HepG2 (cell line): ENCODE measurements at regions not wholly inside any gene's neighbourhood (a gene's known extent, or its start where the extent isn't known, plus 50 kb on each side); places are given as distances from the start of the nearest gene placed in this dataset.

Experiments
- ATAC-seq: fragments of 200-7000 bp; cut with Tn5 transposase; 3 replicates; pipeline ENCODE4 v1.9.1; 2020; ENCODE audit warnings: mild to moderate bottlenecking, moderate library complexity
- BruUV-seq: library from RNA; stranded (reverse); fragments of 400-500 nt; replicated peaks from 2 replicates; lab custom pipeline; 2021; lab: Mats Ljungman, UMichigan
- CTCF ChIA-PET: fragments of 300-600 bp; formaldehyde crosslinking; extraction: SDS; loops from one replicate; lab custom pipeline; 2021; ENCODE audit warnings: low total read pairs, inconsistent platforms, low intra/inter-chr PET ratio; lab: Yijun Ruan, JAX
- POLR2A ChIA-PET: fragments of 350-600 bp; sonication (Branson Sonifier 250); formaldehyde crosslinking; loops from one replicate; lab custom pipeline; 2020; ENCODE audit warnings: antibody characterized with exemption, inconsistent platforms; lab: Yijun Ruan, JAX
- DNase-seq: peaks from one replicate; pipeline ENCODE4 v3.0.0-alpha.2; 2015; ENCODE audit warnings: low spot score
- FAIRE-seq: peaks from 3 replicates; lab custom pipeline; 2011; peaks lifted over from hg19 to GRCh38; lab: Jason Lieb, UNC
- H2AFZ ChIP-seq: one replicate; pipeline ENCODE4 v1.6.1; 2011; ENCODE audit warnings: low read length, inconsistent platforms
- H3K27ac ChIP-seq: fragments of 300-600 bp; 3 replicates; pipeline ENCODE4 v1.8.0; 2011; ENCODE audit warnings: mixed run types, mild to moderate bottlenecking, mixed read lengths, low read length, inconsistent platforms; ENCODE audit not compliant: insufficient read depth; ENCODE audit errors: extremely low read length
- H3K27me3 ChIP-seq, 2 experiments: fragments of 200-600 bp in 1 of 2; 2 replicates in 1 of 2; 3 replicates in 1 of 2; pipeline versions ENCODE4 v1.6.0 to v1.8.0; 2011; ENCODE audit warnings: low read length in 2 of 2, mild to moderate bottlenecking in 2 of 2, moderate library complexity in 2 of 2, inconsistent platforms in 1 of 2; ENCODE audit not compliant: insufficient read depth in 2 of 2, control insufficient read depth in 1 of 2
- H3K36me3 ChIP-seq, 2 experiments: fragments of 200-600 bp in 1 of 2; replicated peaks in 1 of 2; 2 replicates in 1 of 2; 3 replicates in 1 of 2; pipeline versions ENCODE4 v1.5.1 to v1.8.0; 2011; ENCODE audit warnings: low read length in 2 of 2, inconsistent platforms in 1 of 2; ENCODE audit not compliant: insufficient read depth in 2 of 2, control insufficient read depth in 1 of 2
- H3K4me1 ChIP-seq: 2 replicates; pipeline ENCODE4 v1.5.1; 2012; ENCODE audit warnings: low read length, inconsistent platforms; ENCODE audit not compliant: insufficient read depth
- H3K4me2 ChIP-seq: 2 replicates; pipeline ENCODE4 v1.6.0; 2011; ENCODE audit warnings: low read depth, low read length, inconsistent platforms
- H3K4me3 ChIP-seq, 3 experiments: fragments of 200-600 bp in 1 of 3; sonication (generic), shearing (Covaris generic) in 1 of 3; replicated peaks in 1 of 3; 2 replicates each; pipeline ENCODE4 v1.5.1; 2011 to 2016; ENCODE audit warnings: low read length in 3 of 3, inconsistent platforms in 2 of 3, low read depth in 2 of 3, mild to moderate bottlenecking in 2 of 3, control low read depth in 1 of 3, mixed read lengths in 1 of 3; ENCODE audit not compliant: insufficient read depth in 1 of 3
- H3K79me2 ChIP-seq: one replicate; pipeline ENCODE4 v1.6.1; 2011; ENCODE audit warnings: low read length, inconsistent platforms; ENCODE audit not compliant: insufficient read depth
- H3K9ac ChIP-seq: 2 replicates; pipeline ENCODE4 v1.6.0; 2011; ENCODE audit warnings: mild to moderate bottlenecking, low read depth, low read length, inconsistent platforms; ENCODE audit not compliant: insufficient read depth
- H3K9me3 ChIP-seq: 2 replicates; pipeline ENCODE4 v1.5.1; 2012; ENCODE audit warnings: mild to moderate bottlenecking, low read length
- H4K20me1 ChIP-seq: 2 replicates; pipeline ENCODE4 v1.6.0; 2011; ENCODE audit warnings: inconsistent platforms, mild to moderate bottlenecking, low read length, moderate library complexity; ENCODE audit not compliant: insufficient read depth
- KDM3A ChIP-seq: IDR thresholded peaks from 2 replicates; pipeline ENCODE4 v1.6.1; 2018; ENCODE audit warnings: low read depth, missing compliant biosample characterization
- RELA ChIP-seq: sonication (generic); formaldehyde crosslinking; IDR thresholded peaks from 2 replicates; pipeline ENCODE4 v1.4.0; 2020; ENCODE audit warnings: missing genetic modification reagents
- SMARCC2 ChIP-seq: fragments of 450-650 bp; IDR thresholded peaks from 2 replicates; pipeline ENCODE4 v1.6.1; 2017; ENCODE audit warnings: antibody characterized with exemption, mild to moderate bottlenecking
- TCF7L2 ChIP-seq: IDR thresholded peaks from 2 replicates; pipeline ENCODE4 v1.6.1; 2011; ENCODE audit warnings: mild to moderate bottlenecking, low read depth, low read length, moderate library complexity
- ZMYM3 ChIP-seq: sonication (generic); formaldehyde crosslinking; IDR thresholded peaks from 2 replicates; pipeline ENCODE4 v1.5.1; 2020; ENCODE audit warnings: mild to moderate bottlenecking, missing genetic modification reagents
- ZNF256 ChIP-seq: sonication (generic); formaldehyde crosslinking; conservative IDR thresholded peaks from 2 replicates; pipeline ENCODE4 v1.4.0; 2020; ENCODE audit warnings: missing genetic modification reagents
- WGBS: methylation state at CpG from one replicate; pipeline ENCODE4 v1.1.6; 2017; ENCODE audit warnings: low lambda C conversion rate; 5-methylcytosine and 5-hydroxymethylcytosine counted together
- in situ Hi-C: cut with HindIII; loops from 2 replicates; pipeline ENCODE4 v1.10.0; 2017; ENCODE audit warnings: low pct_unique_long_range_greater_than_20kb; ENCODE audit not compliant: extremely low pct_ligation_motif_present
- intact Hi-C: fragments of 100-400 bp; cut with micrococcal nuclease; formaldehyde crosslinking; loops from one replicate; pipeline ENCODE4 v1.10.0; 2022; ENCODE audit not compliant: unreplicated experiment
- TF ChIP-seq, protein P1 (sequence below): sonication (generic); formaldehyde crosslinking; IDR thresholded peaks from 2 replicates; pipeline ENCODE4 v1.5.1; 2020; ENCODE audit warnings: missing genetic modification reagents, mild to moderate bottlenecking, borderline replicate concordance
- TF ChIP-seq, protein P2 (sequence below): sonication (generic); formaldehyde crosslinking; conservative IDR thresholded peaks from 2 replicates; pipeline ENCODE4 v1.8.0; 2022; ENCODE audit warnings: mild to moderate bottlenecking, moderate library complexity, missing genetic modification reagents
- TF ChIP-seq, protein P3 (sequence below): IDR thresholded peaks from 2 replicates; pipeline ENCODE4 v1.6.1; 2018; ENCODE audit warnings: missing genetic modification reagents

DNA sequence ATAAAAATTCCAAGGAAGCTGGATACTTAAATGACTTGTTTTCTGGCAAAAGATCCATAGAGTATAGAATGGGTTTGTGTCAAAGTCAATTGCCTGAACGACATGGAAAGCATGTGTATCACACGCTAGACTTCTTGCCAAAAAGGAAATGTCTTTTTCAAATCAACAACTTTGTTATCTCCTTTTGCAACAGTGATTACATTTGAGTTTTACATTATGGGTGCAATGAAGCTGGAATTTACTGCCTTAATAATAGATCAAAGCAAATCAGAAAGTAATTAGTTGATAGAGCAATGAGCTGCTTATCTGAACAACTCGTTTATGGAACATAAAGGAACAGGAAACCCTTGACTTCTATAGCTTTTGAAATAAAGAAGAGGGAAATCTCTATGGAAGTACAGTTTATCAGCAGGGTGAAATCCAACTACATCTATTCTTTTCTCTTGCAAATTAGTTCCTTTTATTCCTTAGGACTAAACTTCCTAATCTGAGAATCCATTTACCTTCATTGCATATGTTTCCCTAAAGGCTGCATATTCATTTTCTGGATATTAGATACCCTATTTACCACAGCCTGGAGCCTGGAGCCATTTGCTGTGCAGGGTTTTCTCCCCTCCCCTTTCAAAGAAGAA, 415.1 kb upstream of the NECTIN3 start:
- FAIRE-seq (no peak), DNase-seq (no peak), ATAC-seq (no peak)
- POLR2A ChIA-PET = no interaction called here
- intact Hi-C loops = no loop called here
- H3K9ac ChIP-seq = no peak overlapping the region
- H3K4me1 ChIP-seq = peaks cover 30% of the 10 kb centered on the region
- no peak overlapping the region for H3K4me3 ChIP-seq
- H3K4me2 ChIP-seq = no peak overlapping the region
- no peaks in the 10 kb centered on the region for H3K36me3 ChIP-seq
- H3K27ac ChIP-seq = no peak overlapping the region
- WGBS = 29% methylated on average over 3 of the region's 3 CpGs
- no peak for TF ChIP-seq SMARCC2
- TF ChIP-seq RELA (CRISPR knock-in tag) = no peak
- TF ChIP-seq KDM3A (CRISPR knock-in tag) = no peak
- no peak for TF ChIP-seq ZNF256
- no peak for TF ChIP-seq ZMYM3 (CRISPR knock-in tag)
- TF ChIP-seq, protein P1, sequence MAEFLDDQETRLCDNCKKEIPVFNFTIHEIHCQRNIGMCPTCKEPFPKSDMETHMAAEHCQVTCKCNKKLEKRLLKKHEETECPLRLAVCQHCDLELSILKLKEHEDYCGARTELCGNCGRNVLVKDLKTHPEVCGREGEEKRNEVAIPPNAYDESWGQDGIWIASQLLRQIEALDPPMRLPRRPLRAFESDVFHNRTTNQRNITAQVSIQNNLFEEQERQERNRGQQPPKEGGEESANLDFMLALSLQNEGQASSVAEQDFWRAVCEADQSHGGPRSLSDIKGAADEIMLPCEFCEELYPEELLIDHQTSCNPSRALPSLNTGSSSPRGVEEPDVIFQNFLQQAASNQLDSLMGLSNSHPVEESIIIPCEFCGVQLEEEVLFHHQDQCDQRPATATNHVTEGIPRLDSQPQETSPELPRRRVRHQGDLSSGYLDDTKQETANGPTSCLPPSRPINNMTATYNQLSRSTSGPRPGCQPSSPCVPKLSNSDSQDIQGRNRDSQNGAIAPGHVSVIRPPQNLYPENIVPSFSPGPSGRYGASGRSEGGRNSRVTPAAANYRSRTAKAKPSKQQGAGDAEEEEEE = no peak
- TF ChIP-seq, protein P2, sequence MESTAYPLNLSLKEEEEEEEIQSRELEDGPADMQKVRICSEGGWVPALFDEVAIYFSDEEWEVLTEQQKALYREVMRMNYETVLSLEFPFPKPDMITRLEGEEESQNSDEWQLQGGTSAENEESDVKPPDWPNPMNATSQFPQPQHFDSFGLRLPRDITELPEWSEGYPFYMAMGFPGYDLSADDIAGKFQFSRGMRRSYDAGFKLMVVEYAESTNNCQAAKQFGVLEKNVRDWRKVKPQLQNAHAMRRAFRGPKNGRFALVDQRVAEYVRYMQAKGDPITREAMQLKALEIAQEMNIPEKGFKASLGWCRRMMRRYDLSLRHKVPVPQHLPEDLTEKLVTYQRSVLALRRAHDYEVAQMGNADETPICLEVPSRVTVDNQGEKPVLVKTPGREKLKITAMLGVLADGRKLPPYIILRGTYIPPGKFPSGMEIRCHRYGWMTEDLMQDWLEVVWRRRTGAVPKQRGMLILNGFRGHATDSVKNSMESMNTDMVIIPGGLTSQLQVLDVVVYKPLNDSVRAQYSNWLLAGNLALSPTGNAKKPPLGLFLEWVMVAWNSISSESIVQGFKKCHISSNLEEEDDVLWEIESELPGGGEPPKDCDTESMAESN = no peak
- TF ChIP-seq, protein P3, sequence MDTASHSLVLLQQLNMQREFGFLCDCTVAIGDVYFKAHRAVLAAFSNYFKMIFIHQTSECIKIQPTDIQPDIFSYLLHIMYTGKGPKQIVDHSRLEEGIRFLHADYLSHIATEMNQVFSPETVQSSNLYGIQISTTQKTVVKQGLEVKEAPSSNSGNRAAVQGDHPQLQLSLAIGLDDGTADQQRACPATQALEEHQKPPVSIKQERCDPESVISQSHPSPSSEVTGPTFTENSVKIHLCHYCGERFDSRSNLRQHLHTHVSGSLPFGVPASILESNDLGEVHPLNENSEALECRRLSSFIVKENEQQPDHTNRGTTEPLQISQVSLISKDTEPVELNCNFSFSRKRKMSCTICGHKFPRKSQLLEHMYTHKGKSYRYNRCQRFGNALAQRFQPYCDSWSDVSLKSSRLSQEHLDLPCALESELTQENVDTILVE = no peak
- TF ChIP-seq TCF7L2 = no peak
- no TSS peak for BruUV-seq
- no peaks in the 10 kb centered on the region for H3K79me2 ChIP-seq
- no peaks in the 10 kb centered on the region for H3K27me3 ChIP-seq
- no peak overlapping the region for H2AFZ ChIP-seq
- no peaks in the 10 kb centered on the region for H3K9me3 ChIP-seq
- CTCF ChIA-PET = no interaction called here
- H4K20me1 ChIP-seq = no peaks in the 10 kb centered on the region
- in situ Hi-C loops = no loop called here
